ENCODE measurements at regions not wholly inside any gene's neighbourhood (a gene's known extent, or its start where the extent isn't known, plus 50 kb on each side); places are given as distances from the start of the nearest gene placed in this dataset.

GRCh38 chr10:23614483-23614882 lies 175.6 kb downstream of the OTUD1 start:
- TF ChIP-seq CTCF (conservative IDR thresholded peaks at IDR 0.05; ENCODE audit: low read depth, low read length): no peak
- no peak for TF ChIP-seq EZH2 (IDR thresholded peaks at IDR 0.05; ENCODE audit: low read length, unreplicated experiment)
- no peak for TF ChIP-seq EZH2phosphoT487 (IDR thresholded peaks at IDR 0.05; ENCODE audit: borderline replicate concordance, low read length)
- Histone ChIP-seq H3F3A (ENCODE audit: low read length, unreplicated experiment) (no peaks in the 10 kb centered on the region), H3K4me1 (ENCODE audit: insufficient read depth, low read length) (no peaks in the 10 kb centered on the region), H3K79me2 (ENCODE audit: low read length) (no peaks in the 10 kb centered on the region), H3K27ac (ENCODE audit: low read length) (no peak overlapping the region), H3K27me3 (ENCODE audit: low read length) (0 out of 2 replicates have a peak, but pooled peaks cover 5% of the 10 kb centered on the region), H3K9ac (ENCODE audit: low read length) (no peak overlapping the region), H4K20me1 (ENCODE audit: low read length) (no peaks in the 10 kb centered on the region), H3K4me2 (ENCODE audit: low read length) (no peak overlapping the region), H3K9me2 (replicated peaks; ENCODE audit: low read length) (no peaks in the 10 kb centered on the region), H2AFZ (ENCODE audit: low read length) (no peak overlapping the region), H3K36me3 (ENCODE audit: low read depth, low read length) (no peaks in the 10 kb centered on the region), H3K9me3 (ENCODE audit: low read length) (no peaks in the 10 kb centered on the region), H3K4me3 (ENCODE audit: low read length) (no peak overlapping the region)
- ATAC-seq (no peak), DNase-seq (no peak)
- ChIA-PET CTCF (no interaction called here), POLR2A (ENCODE audit: unreplicated experiment) (no interaction called here)
- BruUV-seq (replicated peaks): no TSS peak
- intact Hi-C loops (cut with micrococcal nuclease): no loop called here

- H3K27me3 ChIP-seq (ENCODE audit: low read length): peaks cover 11% of the 10 kb centered on the region; the same call in 1 of the 2 replicates
- CTCF ChIA-PET: no interaction called here
- intact Hi-C loops (cut with micrococcal nuclease): no loop called here
These were observed 191.5 kb downstream of the OTUD1 start for GRCh38 chr10:23630376-23630775.

More at GRCh38 chr10:23630376-23630775, 191.5 kb downstream of the OTUD1 start:
- ATAC-seq (no peak), DNase-seq (no peak)
- H4K20me1 ChIP-seq (ENCODE audit: low read length): no peaks in the 10 kb centered on the region
- no peaks in the 10 kb centered on the region for H3K4me1 ChIP-seq (ENCODE audit: insufficient read depth, low read length)
- TF ChIP-seq EZH2phosphoT487 (IDR thresholded peaks at IDR 0.05; ENCODE audit: borderline replicate concordance, low read length) (no peak), CTCF (conservative IDR thresholded peaks at IDR 0.05; ENCODE audit: low read depth, low read length) (no peak), EZH2 (IDR thresholded peaks at IDR 0.05; ENCODE audit: low read length, unreplicated experiment) (no peak)
- H3K9ac ChIP-seq (ENCODE audit: low read length): no peak overlapping the region
- H3K36me3 ChIP-seq (ENCODE audit: low read depth, low read length): no peaks in the 10 kb centered on the region
- H3K4me3 ChIP-seq (ENCODE audit: low read length): no peak overlapping the region
- no peaks in the 10 kb centered on the region for H3K9me2 ChIP-seq (replicated peaks; ENCODE audit: low read length)
- H3K27ac ChIP-seq (ENCODE audit: low read length): no peak overlapping the region
- no peaks in the 10 kb centered on the region for H3K9me3 ChIP-seq (ENCODE audit: low read length)
- H2AFZ ChIP-seq (ENCODE audit: low read length): no peak overlapping the region
- POLR2A ChIA-PET (ENCODE audit: unreplicated experiment): no interaction called here
- H3K4me2 ChIP-seq (ENCODE audit: low read length): no peak overlapping the region
- H3F3A ChIP-seq (ENCODE audit: low read length, unreplicated experiment): no peaks in the 10 kb centered on the region
- BruUV-seq (replicated peaks): no TSS peak
- H3K79me2 ChIP-seq (ENCODE audit: low read length): no peaks in the 10 kb centered on the region
